Epithelial cell of proximal tubule (primary cell): ENCODE measurements at regions not wholly inside any gene's neighbourhood (a gene's known extent, or its start where the extent isn't known, plus 50 kb on each side); places are given as distances from the start of the nearest gene placed in this dataset.

Experiments
- DNase-seq: peaks from one replicate; pipeline ENCODE4 v3.0.0-alpha.2; 2011; ENCODE audit warnings: low read depth
- H3K4me3 ChIP-seq: 2 replicates; pipeline ENCODE4 v1.5.1; 2011; ENCODE audit warnings: low read depth, mild to moderate bottlenecking, low read length
- TF ChIP-seq, protein P1 (sequence below): conservative IDR thresholded peaks from 2 replicates; pipeline ENCODE4 v1.5.1; 2012; ENCODE audit warnings: low read depth, mild to moderate bottlenecking, low read length

GRCh38 chr1:59013276-59013927 lies 229.6 kb upstream of the JUN start:
- TF ChIP-seq, protein P1, sequence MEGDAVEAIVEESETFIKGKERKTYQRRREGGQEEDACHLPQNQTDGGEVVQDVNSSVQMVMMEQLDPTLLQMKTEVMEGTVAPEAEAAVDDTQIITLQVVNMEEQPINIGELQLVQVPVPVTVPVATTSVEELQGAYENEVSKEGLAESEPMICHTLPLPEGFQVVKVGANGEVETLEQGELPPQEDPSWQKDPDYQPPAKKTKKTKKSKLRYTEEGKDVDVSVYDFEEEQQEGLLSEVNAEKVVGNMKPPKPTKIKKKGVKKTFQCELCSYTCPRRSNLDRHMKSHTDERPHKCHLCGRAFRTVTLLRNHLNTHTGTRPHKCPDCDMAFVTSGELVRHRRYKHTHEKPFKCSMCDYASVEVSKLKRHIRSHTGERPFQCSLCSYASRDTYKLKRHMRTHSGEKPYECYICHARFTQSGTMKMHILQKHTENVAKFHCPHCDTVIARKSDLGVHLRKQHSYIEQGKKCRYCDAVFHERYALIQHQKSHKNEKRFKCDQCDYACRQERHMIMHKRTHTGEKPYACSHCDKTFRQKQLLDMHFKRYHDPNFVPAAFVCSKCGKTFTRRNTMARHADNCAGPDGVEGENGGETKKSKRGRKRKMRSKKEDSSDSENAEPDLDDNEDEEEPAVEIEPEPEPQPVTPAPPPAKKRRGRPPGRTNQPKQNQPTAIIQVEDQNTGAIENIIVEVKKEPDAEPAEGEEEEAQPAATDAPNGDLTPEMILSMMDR = no peak
- H3K4me3 ChIP-seq = peak overlapping the region; percentile 22
- DNase-seq = peak; percentile 71

- TF ChIP-seq, protein P1 = no peak
- H3K4me3 ChIP-seq = peak overlapping the region; percentile 22
- DNase-seq = no peak
Measured at GRCh38 chr1:59013928-59014279, 230.1 kb upstream of the JUN start.

- no peak overlapping the region for H3K4me3 ChIP-seq
- DNase-seq = no peak
- TF ChIP-seq, protein P1 = no peak
Measured at GRCh38 chr1:59014827-59015226, 231.0 kb upstream of the JUN start.

- no peak for DNase-seq
- TF ChIP-seq, protein P1 = no peak
- H3K4me3 ChIP-seq = no peak overlapping the region
Measured at GRCh38 chr1:59015708-59016107, 231.9 kb upstream of the JUN start.

- TF ChIP-seq, protein P1 = peak; percentile 23
- DNase-seq = no peak
- no peak overlapping the region for H3K4me3 ChIP-seq
Measured at GRCh38 chr1:59016390-59016789, 232.5 kb upstream of the JUN start.

- TF ChIP-seq, protein P1 = no peak
- no peak for DNase-seq
- no peak overlapping the region for H3K4me3 ChIP-seq
Measured at GRCh38 chr1:59017501-59018231, 233.8 kb upstream of the JUN start.

GRCh38 chr1:59018446-59018845 lies 234.6 kb upstream of the JUN start:
- no peak for DNase-seq

More at GRCh38 chr1:59018446-59018845, 234.6 kb upstream of the JUN start:
- TF ChIP-seq, protein P1 = no peak
- H3K4me3 ChIP-seq = no peak overlapping the region
